OCI-LY3 (cell line): ENCODE measurements at regions not wholly inside any gene's neighbourhood (a gene's known extent, or its start where the extent isn't known, plus 50 kb on each side); places are given as distances from the start of the nearest gene placed in this dataset.

Source experiments
- EZH2phosphoT487 ChIP-seq: fragments of 200-600 bp; shearing (Covaris generic); IDR thresholded peaks from 2 replicates; pipeline ENCODE4 v1.6.1; 2018; ENCODE audit warnings: antibody characterized with exemption, mixed run types, low read depth
- TF ChIP-seq, protein P1 (sequence below): fragments of 200-600, 300-600 bp; sonication (generic); IDR thresholded peaks from 2 replicates; pipeline ENCODE4 v1.5.1; 2014; ENCODE audit warnings: antibody characterized with exemption, low read length, low read depth

DNA sequence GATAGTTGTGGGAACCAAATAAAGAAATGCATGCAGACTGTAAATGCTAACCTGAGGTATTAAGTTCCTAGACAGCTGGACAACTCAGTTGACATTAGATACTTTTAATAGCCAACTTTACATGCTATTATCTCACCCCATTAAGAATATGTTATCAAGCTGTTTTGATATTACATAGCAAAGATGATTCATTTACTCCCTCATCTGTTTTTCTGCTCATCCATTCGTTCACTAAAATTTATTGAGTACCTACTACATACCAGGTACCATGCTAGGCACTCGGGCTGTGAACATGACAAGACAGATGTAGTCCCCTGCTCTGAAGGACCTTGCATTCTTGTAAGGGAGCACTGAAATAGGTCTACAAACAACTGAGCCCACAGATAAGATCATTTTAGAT is 192.4 kb downstream of the DACT1 start:
- TF ChIP-seq, protein P1, sequence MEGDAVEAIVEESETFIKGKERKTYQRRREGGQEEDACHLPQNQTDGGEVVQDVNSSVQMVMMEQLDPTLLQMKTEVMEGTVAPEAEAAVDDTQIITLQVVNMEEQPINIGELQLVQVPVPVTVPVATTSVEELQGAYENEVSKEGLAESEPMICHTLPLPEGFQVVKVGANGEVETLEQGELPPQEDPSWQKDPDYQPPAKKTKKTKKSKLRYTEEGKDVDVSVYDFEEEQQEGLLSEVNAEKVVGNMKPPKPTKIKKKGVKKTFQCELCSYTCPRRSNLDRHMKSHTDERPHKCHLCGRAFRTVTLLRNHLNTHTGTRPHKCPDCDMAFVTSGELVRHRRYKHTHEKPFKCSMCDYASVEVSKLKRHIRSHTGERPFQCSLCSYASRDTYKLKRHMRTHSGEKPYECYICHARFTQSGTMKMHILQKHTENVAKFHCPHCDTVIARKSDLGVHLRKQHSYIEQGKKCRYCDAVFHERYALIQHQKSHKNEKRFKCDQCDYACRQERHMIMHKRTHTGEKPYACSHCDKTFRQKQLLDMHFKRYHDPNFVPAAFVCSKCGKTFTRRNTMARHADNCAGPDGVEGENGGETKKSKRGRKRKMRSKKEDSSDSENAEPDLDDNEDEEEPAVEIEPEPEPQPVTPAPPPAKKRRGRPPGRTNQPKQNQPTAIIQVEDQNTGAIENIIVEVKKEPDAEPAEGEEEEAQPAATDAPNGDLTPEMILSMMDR, result no peak
- TF ChIP-seq EZH2phosphoT487, result no peak
